HG02943 (cell line): ENCODE measurements at regions not wholly inside any gene's neighbourhood (a gene's known extent, or its start where the extent isn't known, plus 50 kb on each side); places are given as distances from the start of the nearest gene placed in this dataset.
"Not testable (repeated sequence)": the region's sequence is repeated elsewhere in the genome, so short reads cannot be mapped to it uniquely, and the experiment has no call there.

Experiments
- ATAC-seq: cut with Tn5 transposase; IDR thresholded peaks from one replicate; pipeline ENCODE4 v1.9.1; 2021; ENCODE audit warnings: mild to moderate bottlenecking, low read depth, moderate library complexity; ENCODE audit not compliant: unreplicated experiment

GRCh38 chr6:69623357-69623756 lies 173.5 kb downstream of the LMBRD1 start:
- no peak for ATAC-seq

GRCh38 chr6:69622924-69623323 lies 173.9 kb downstream of the LMBRD1 start:
- no peak for ATAC-seq

DNA sequence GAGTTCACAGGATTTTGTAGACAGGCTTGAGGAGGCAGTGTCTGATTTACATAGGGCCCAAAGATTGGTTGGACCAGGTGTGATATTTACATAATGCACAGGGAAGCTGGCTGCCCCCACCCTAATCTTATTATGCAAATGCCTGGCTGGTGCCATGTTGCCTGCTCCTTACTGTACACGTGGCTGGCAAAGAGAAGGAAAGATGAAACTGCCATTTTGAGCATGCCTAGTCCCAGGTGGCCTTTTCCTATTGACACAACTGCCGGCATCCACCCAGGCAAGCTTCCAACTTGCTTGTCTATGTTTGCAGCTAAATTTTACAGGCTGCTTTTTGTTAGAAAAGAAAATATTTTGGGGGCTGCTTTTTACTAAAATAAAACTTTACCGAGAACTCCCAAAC lies 174.6 kb downstream of the LMBRD1 start:
- no peak for ATAC-seq

DNA sequence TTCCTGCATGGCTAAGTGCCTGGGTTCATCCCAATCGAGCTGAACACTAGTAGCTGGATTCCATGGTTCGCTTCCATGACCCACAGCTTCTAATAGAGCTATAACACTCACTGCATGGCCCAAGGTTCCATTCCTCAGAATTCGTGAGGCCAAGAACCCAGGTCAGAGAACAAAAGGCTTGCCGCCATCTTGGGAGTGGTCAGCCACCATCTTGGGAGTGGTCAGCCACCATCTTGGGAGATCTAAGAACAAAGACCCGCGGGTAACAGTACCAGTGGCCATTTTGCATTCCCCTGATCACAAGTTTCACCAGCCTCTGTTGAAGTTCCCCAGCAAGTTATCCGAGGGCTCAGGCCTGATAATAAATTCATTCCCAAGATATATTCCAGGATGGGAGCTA lies 179.6 kb downstream of the LMBRD1 start:
- no peak for ATAC-seq

GRCh38 chr6:69609836-69610472 lies 186.9 kb downstream of the LMBRD1 start:
- no peak for ATAC-seq

DNA sequence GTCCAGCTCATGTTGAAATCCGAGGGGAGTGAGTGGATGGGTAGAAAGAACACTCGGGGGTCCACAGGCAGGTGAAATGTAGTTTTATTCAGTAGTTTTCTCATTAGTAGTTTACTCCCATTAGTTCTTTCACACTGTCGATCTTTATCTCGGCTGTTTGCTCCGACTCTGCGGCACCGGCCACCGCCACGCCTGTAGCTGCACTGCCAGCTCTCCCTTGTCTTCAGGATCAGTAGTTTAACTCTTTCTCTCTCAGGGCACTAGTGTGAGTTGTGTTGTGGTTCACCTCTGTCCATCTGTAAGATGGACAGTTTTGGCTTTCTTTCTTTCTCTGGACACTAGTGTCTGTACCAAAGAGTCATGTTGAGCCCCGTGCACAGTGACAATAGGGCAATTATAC lies 195.7 kb downstream of the LMBRD1 start:
- no peak for ATAC-seq

DNA sequence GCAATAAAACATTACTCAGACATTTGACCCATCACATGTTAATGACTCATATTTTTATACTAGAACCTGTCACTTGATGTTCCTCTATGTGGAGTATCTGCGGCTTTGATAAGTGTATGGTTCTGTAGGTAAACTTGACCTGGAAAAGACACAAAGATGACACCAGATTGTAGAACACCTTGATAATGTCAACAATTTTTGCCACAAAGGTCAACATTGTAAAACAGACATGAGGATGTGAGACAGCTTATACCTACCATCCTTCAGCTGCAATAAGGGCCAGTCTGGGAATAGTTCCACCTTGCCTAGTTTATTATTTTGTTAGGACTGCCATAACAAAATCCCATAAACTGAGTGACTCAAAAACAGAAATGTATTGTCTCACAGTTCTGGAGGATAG lies 202.4 kb downstream of the LMBRD1 start:
- ATAC-seq = no peak

GRCh38 chr6:69593706-69594105 lies 203.1 kb downstream of the LMBRD1 start:
- no peak for ATAC-seq

GRCh38 chr6:69589626-69590025 lies 207.2 kb downstream of the LMBRD1 start:
- no peak for ATAC-seq

DNA sequence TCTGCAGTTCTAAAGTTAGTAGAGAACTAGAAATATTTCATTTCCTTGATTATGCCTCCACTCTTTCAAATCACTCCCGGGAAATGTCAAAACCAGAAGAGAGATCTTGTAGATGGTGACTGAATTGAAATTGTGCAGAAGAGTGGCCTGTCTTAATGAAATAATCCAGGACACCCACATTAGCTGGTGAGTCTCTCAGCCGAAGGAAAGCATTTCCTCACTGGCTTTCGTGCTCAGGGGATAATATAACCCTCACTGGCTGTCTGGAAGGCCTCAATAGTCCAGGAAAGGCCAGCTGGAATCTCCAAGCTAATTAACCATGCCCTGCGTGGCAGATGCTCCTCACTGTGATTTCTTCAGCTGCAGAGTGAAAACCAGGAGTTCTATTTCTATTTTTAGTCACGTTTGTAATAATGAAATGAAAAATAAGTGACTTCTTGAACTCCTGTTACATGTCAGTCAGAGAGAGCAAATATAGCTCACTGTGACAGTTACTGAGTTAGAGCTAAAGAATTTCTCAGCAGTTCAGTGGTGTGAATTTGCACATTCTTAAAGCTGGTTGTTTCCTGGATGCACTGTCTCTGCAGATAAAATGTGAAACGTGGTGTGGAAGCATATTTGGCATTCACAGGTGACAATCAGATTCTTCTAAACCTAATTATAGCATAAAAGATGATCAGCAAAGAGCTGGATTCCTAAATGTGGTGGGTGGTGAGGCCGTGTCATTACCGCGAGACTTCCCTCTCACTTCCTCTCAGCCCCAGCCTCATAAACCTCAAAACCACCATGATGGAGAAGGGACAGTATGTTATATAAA lies 211.7 kb downstream of the LMBRD1 start:
- ATAC-seq = peak; percentile 70

DNA sequence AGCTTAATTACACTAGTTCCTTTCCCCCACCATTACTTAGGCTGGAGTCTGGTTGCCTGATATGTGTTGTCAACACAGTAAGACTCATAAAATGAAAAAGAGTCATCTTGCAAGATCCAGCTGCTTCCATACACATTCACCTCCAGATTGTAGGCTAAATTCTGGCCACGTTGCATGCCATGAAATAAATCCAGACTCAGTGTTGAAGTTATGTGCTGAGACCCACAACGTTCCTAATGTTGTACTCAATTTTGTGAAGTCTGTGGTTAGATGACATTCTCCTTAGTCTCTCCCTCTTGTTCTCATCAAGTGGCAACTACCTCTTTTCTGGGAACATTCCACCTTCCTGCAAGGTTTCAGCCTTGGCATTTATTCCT lies 212.3 kb downstream of the LMBRD1 start:
- no peak for ATAC-seq

GRCh38 chr6:69581581-69581980 lies 215.2 kb downstream of the LMBRD1 start:
- ATAC-seq = no peak

- no peak for ATAC-seq
Observed at GRCh38 chr6:69580706-69581105, 216.1 kb downstream of the LMBRD1 start.

DNA sequence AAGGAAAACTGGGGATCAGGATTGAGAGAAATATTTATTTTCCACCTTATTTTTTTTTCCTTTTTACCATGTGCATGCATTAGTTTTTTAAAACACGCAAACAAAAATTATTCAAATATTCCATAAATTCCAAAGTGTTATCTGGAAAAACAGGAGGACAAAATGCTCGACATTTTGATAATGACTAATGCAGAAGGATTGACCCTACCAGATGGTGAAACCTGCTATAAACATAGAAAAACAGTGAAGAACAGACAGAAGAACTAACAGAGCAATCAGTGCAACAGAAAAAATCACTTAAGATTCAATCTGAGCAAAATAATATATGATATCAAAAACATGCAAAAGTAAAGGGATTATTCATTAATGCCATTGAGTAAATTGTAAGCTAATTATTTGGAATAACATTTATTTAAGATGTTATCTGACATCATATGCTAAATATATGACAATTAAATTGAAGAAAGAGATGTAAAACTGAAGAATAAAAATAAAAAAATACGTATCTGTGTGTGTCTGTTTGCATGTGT lies 218.4 kb downstream of the LMBRD1 start:
- ATAC-seq = no peak

GRCh38 chr6:69571234-69571633 lies 225.6 kb downstream of the LMBRD1 start:
- no peak for ATAC-seq

- no peak for ATAC-seq
Observed at GRCh38 chr6:69570106-69570505, 226.7 kb downstream of the LMBRD1 start.

- ATAC-seq = not testable (repeated sequence)
Observed at GRCh38 chr6:69560597-69560996, 236.2 kb downstream of the LMBRD1 start.

DNA sequence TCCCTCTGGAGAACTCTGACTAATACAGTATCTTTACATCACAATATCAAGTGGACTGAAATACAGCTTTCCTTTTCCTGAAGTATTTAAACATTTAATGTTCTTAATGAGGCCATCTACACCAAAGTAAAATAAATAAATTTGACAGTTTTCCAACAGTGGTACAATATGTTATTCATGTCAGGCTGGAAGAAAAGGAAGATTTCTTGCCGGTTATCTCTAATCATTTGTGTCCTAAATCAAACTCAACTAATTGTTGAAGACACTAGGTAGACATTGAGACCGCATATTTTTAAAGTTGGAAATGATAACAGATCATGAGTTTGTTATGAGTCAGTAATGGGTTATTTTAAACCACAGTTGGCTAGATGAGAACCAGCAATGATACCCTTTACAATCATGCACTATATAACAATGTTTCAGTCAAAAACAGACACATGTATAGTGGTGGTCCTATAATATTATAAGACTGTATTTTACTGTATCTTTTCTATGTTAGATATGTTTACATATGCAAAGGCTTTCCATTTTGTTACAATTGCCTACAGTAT lies 241.6 kb downstream of the LMBRD1 start:
- no peak for ATAC-seq

GRCh38 chr6:69542494-69542893 lies 254.3 kb downstream of the LMBRD1 start:
- ATAC-seq = no peak

GRCh38 chr6:69527921-69528476 lies 268.8 kb downstream of the LMBRD1 start:
- ATAC-seq = no peak

- not testable (repeated sequence) for ATAC-seq
Observed at GRCh38 chr6:69515480-69515879, 281.3 kb downstream of the LMBRD1 start.
